ENCODE measurements at regions not wholly inside any gene's neighbourhood (a gene's known extent, or its start where the extent isn't known, plus 50 kb on each side); places are given as distances from the start of the nearest gene placed in this dataset.

DNA sequence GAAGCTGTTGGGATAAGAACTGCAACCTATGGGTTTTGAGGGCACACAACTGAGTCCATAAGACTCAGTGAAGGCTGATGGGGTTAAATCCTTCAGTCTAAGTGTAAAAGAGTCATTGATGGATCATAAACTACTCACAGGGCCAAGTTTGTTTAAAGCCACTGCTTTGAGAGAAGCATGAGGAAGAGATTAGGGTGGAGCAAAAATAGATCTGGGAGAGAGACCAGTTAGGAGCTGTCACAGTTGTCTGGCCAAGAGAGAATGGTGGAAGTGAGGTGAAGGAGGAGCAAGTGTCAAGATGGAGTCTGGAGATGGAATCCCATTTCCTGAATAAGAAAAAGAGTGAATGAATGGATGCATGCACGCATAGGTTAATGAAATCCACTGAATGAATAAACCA lies 379.1 kb upstream of the CDH11 start:
- no peak overlapping the region for H3K4ac ChIP-seq (replicated peaks; ENCODE audit: insufficient read length, low read depth, low read length)
- POLR2A ChIA-PET (ENCODE audit: partially characterized antibody): no interaction called here
- no peak overlapping the region for H2BK20ac ChIP-seq (ENCODE audit: low read length)
- no peak overlapping the region for H2BK5ac ChIP-seq (ENCODE audit: low read depth, low read length)
- no peaks in the 10 kb centered on the region for H4K20me1 ChIP-seq (replicated peaks in 1 of 2; ENCODE audit: control insufficient read depth in 1 of 2, insufficient read depth in 2 of 2, low read length in 2 of 2)
- no peaks in the 10 kb centered on the region; the same call in 1 of the 2 replicates for H3K23me2 ChIP-seq (ENCODE audit: low read depth, low read length)
- 90% methylated on average over 1 of the region's 1 CpG; no CpG with 5 or more reads in 1 of the 2 experiments for WGBS, 2 experiments (ENCODE audit: extremely low coverage in 1 of 2, insufficient coverage in 1 of 2, insufficient read length in 1 of 2, insufficient replicate concordance in 2 of 2, low coverage in 1 of 2, low lambda C conversion rate in 2 of 2, missing lambda C conversion rate in 1 of 2)
- no peak overlapping the region for H3K9ac ChIP-seq (replicated peaks in 1 of 4; ENCODE audit: extremely low read depth in 1 of 4, low read depth in 3 of 4, low read length in 3 of 4)
- no peaks in the 10 kb centered on the region for H3K27me3 ChIP-seq (replicated peaks in 1 of 4; ENCODE audit: control insufficient read depth in 3 of 4, extremely low read depth in 1 of 4, insufficient read depth in 3 of 4, low read length in 3 of 4)
- no peak overlapping the region for H4K8ac ChIP-seq (ENCODE audit: extremely low read depth, insufficient read depth, low read length)
- H3K4me2 ChIP-seq (ENCODE audit: insufficient read depth in 1 of 2, low read depth in 2 of 2, low read length in 2 of 2): no peak overlapping the region
- no peak overlapping the region for H3K4me3 ChIP-seq (ENCODE audit: extremely low read depth in 1 of 4, insufficient read depth in 2 of 4, low read depth in 3 of 4, low read length in 4 of 4)
- CTCF ChIA-PET (ENCODE audit: partially characterized antibody): no interaction called here
- H2BK120ac ChIP-seq (replicated peaks; ENCODE audit: low read depth, low read length): no peak overlapping the region
- no peak overlapping the region for H3K56ac ChIP-seq (replicated peaks; ENCODE audit: insufficient read length, low read depth, low read length)
- H3K4me1 ChIP-seq (replicated peaks in 1 of 4; ENCODE audit: control insufficient read depth in 3 of 4, insufficient read depth in 4 of 4, low read length in 3 of 4): peaks cover 0 to 10% (median 2%) of the 10 kb centered on the region in 4 experiments; a peak in 3 of 7 replicates
- TF ChIP-seq CBX8 (IDR thresholded peaks at IDR 0.05; ENCODE audit: borderline replicate concordance, low read depth, low read length) (no peak), TEAD4 (IDR thresholded peaks at IDR 0.05; ENCODE audit: low read depth, low read length) (no peak), BRCA1 (IDR thresholded peaks at IDR 0.05; ENCODE audit: low read depth, low read length) (no peak), TAF1 (IDR thresholded peaks at IDR 0.05; ENCODE audit: low read depth, low read length) (no peak), HDAC2 (IDR thresholded peaks at IDR 0.05; ENCODE audit: borderline replicate concordance in 1 of 2, low read depth in 2 of 2, low read length in 2 of 2) (no peak), CEBPB (IDR thresholded peaks at IDR 0.05; ENCODE audit: low read depth, low read length) (no peak), KDM5A (IDR thresholded peaks at IDR 0.05; ENCODE audit: low read length) (no peak)
- no peak overlapping the region for H2BK15ac ChIP-seq (ENCODE audit: low read length)
- H3K18ac ChIP-seq (ENCODE audit: extremely low read depth, low read length): no peak overlapping the region
- no peak overlapping the region for H3K14ac ChIP-seq (ENCODE audit: insufficient read length)
- no peak overlapping the region for H4K91ac ChIP-seq (replicated peaks; ENCODE audit: insufficient read length, low read length)
- no peak overlapping the region for H2BK12ac ChIP-seq (ENCODE audit: low read depth, low read length)
- FAIRE-seq (no peak), DNase-seq (ENCODE audit: low read depth in 1 of 2, low spot score in 2 of 2) (no peak)
- H3K9me3 ChIP-seq (ENCODE audit: insufficient read depth in 2 of 2, low read depth in 1 of 2, low read length in 1 of 2): no peaks in the 10 kb centered on the region
- H3K79me2 ChIP-seq (ENCODE audit: control insufficient read depth in 1 of 2, insufficient read depth in 2 of 2, low read length in 2 of 2): no peaks in the 10 kb centered on the region
- H2AK5ac ChIP-seq (ENCODE audit: low read depth, low read length): no peak overlapping the region; the same call in 1 of the 2 replicates
- H3K27ac ChIP-seq (ENCODE audit: low read depth, low read length): no peak overlapping the region
- H3K36me3 ChIP-seq (ENCODE audit: control insufficient read depth in 2 of 4, insufficient read depth in 4 of 4, low read length in 3 of 4): no peaks in the 10 kb centered on the region
- H3K79me1 ChIP-seq (ENCODE audit: low read depth, low read length): no peaks in the 10 kb centered on the region
- H4K5ac ChIP-seq (ENCODE audit: insufficient read length, low read depth, low read length): no peak overlapping the region
- no peak overlapping the region for H3K23ac ChIP-seq (ENCODE audit: insufficient read length)
- no peak overlapping the region for H2AFZ ChIP-seq (ENCODE audit: low read length)

All from H1 (cell line).